BJ (cell line): ENCODE measurements at regions not wholly inside any gene's neighbourhood (a gene's known extent, or its start where the extent isn't known, plus 50 kb on each side); places are given as distances from the start of the nearest gene placed in this dataset.

ENCODE experiments used
- CTCF ChIA-PET: fragments of 350-600 bp; formaldehyde crosslinking; extraction: SDS; loops from one replicate; lab custom pipeline; 2021; ENCODE audit warnings: antibody characterized with exemption, inconsistent platforms; lab: Yijun Ruan, JAX
- POLR2A ChIA-PET: fragments of 300-600 bp; sonication (Branson Sonifier 250); formaldehyde crosslinking; extraction: SDS; loops from one replicate; lab custom pipeline; 2021; ENCODE audit warnings: antibody characterized with exemption; lab: Charles Lee
- DNase-seq: peaks from one replicate; pipeline ENCODE4 v3.0.0-alpha.2; 2011; ENCODE audit warnings: low read depth
- H3K27me3 ChIP-seq: 2 replicates; pipeline ENCODE4 v1.6.0; 2011; ENCODE audit warnings: low read length; ENCODE audit not compliant: control insufficient read depth, insufficient read depth
- H3K36me3 ChIP-seq: 2 replicates; pipeline ENCODE4 v1.5.1; 2011; ENCODE audit warnings: low read length; ENCODE audit not compliant: control insufficient read depth, insufficient read depth
- H3K4me3 ChIP-seq: 2 replicates; pipeline ENCODE4 v1.5.1; 2011; ENCODE audit warnings: low read depth, mild to moderate bottlenecking, control low read depth, low read length
- TF ChIP-seq, protein P1 (sequence below): IDR thresholded peaks from 2 replicates; pipeline ENCODE4 v1.5.1; 2011; ENCODE audit warnings: low read depth, mild to moderate bottlenecking, control low read depth, inconsistent platforms, low read length, moderate library complexity; ENCODE audit not compliant: insufficient read depth

- CTCF ChIA-PET, result interaction anchor here (1.3 kb wide), 1 partner anchor 11 kb away, joined by 3 read pairs; no protein-coding TSS in a partner anchor
- POLR2A ChIA-PET, result no interaction called here
- DNase-seq, result no peak
- Histone ChIP-seq H3K4me3 (no peak overlapping the region), H3K36me3 (no peaks in the 10 kb centered on the region), H3K27me3 (no peaks in the 10 kb centered on the region; the same call in 1 of the 2 replicates)
- TF ChIP-seq, protein P1, sequence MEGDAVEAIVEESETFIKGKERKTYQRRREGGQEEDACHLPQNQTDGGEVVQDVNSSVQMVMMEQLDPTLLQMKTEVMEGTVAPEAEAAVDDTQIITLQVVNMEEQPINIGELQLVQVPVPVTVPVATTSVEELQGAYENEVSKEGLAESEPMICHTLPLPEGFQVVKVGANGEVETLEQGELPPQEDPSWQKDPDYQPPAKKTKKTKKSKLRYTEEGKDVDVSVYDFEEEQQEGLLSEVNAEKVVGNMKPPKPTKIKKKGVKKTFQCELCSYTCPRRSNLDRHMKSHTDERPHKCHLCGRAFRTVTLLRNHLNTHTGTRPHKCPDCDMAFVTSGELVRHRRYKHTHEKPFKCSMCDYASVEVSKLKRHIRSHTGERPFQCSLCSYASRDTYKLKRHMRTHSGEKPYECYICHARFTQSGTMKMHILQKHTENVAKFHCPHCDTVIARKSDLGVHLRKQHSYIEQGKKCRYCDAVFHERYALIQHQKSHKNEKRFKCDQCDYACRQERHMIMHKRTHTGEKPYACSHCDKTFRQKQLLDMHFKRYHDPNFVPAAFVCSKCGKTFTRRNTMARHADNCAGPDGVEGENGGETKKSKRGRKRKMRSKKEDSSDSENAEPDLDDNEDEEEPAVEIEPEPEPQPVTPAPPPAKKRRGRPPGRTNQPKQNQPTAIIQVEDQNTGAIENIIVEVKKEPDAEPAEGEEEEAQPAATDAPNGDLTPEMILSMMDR, result no peak
These were observed 76.8 kb upstream of the SCEL start for GRCh38 chr13:77458736-77459135.

- no peak for DNase-seq
- TF ChIP-seq, protein P1, result no peak
- ChIA-PET POLR2A (no interaction called here), CTCF (interaction anchor here (1.3 kb wide), 1 partner anchor 10 kb away, joined by 3 read pairs; no protein-coding TSS in a partner anchor)
- Histone ChIP-seq H3K36me3 (no peaks in the 10 kb centered on the region), H3K4me3 (no peak overlapping the region), H3K27me3 (no peaks in the 10 kb centered on the region; the same call in 1 of the 2 replicates)
These were observed 77.5 kb upstream of the SCEL start for GRCh38 chr13:77457966-77458365.

GRCh38 chr13:77456271-77456670, 79.2 kb upstream of the SCEL start:
- Histone ChIP-seq H3K4me3 (no peak overlapping the region), H3K36me3 (no peaks in the 10 kb centered on the region), H3K27me3 (no peaks in the 10 kb centered on the region; the same call in 1 of the 2 replicates)
- ChIA-PET CTCF (no interaction called here), POLR2A (no interaction called here)
- no peak for DNase-seq
- TF ChIP-seq, protein P1, result no peak

DNA sequence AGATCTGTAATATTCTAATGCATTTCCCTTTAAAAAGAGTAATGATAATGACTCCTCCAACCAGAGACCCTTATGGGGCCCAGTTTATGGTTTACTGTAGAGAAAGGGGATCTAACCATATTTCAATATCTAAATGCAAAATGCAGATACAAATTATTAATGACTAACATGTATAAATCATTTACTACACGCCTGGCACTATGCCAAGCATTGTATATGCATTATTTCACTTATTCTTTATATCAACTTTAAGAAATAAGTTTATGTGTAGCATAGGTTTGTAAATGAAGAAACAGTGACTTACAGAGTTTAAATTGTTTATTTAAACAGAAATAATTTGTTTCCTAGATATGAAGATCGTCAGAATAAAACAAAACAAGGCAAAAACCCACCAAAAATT, 86.2 kb upstream of the SCEL start:
- Histone ChIP-seq H3K4me3 (no peak overlapping the region), H3K27me3 (no peaks in the 10 kb centered on the region; the same call in 1 of the 2 replicates), H3K36me3 (no peaks in the 10 kb centered on the region)
- no peak for DNase-seq
- ChIA-PET POLR2A (no interaction called here), CTCF (no interaction called here)
- TF ChIP-seq, protein P1, result no peak

- TF ChIP-seq, protein P1, result no peak
- POLR2A ChIA-PET, result no interaction called here
- no peaks in the 10 kb centered on the region for H3K36me3 ChIP-seq
- no peak overlapping the region for H3K4me3 ChIP-seq
- CTCF ChIA-PET, result interaction anchor here (0.7 to 1.1 kb wide), 2 partner anchors 10 kb away, joined by 3 read pairs; no protein-coding TSS in a partner anchor
- no peaks in the 10 kb centered on the region; the same call in 1 of the 2 replicates for H3K27me3 ChIP-seq
- no peak for DNase-seq
These were observed 86.8 kb upstream of the SCEL start for GRCh38 chr13:77448689-77449088.
